ENCODE measurements at regions not wholly inside any gene's neighbourhood (a gene's known extent, or its start where the extent isn't known, plus 50 kb on each side); places are given as distances from the start of the nearest gene placed in this dataset.
"Not testable (repeated sequence)": the region's sequence is repeated elsewhere in the genome, so short reads cannot be mapped to it uniquely, and the experiment has no call there.

DNA sequence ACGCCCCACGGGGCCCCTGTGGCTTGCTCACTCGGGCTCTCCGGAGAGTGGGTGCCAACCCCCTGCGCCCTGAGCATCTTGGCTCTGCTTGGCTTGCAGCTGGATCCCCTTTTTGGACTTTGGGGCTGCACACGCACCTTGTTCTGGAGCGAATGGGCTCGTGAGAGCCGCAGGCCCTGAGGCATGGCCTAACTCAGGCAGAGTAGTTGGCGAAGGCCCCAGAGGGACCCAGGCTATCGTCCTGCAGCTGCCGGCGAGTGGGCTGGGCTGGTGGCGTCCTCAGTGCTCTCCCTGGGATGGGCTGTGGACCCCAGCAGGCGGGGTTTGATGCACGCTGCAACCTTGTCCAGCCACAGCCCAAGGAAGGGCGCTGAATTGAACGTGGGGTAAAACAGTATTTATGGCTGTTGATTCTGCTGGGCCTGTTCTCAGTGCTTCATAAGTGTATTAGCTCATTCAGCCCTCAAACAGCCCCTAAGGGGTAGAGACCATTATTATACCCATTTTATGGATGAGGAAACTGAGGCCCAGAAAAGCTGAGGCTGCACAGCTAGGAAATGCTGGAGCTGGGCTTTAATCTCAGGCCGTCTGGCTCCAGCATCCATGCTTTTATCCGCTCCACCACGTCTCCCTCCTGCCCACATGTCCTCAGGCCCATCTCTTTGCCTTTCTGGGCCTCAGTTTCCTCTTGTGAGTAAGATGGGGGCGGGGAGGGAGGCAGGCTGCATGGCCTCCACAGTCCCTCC is 171.2 kb upstream of the CIBAR2 start:
- Mint-ChIP-seq H3K27me3 (peaks cover 3% of the 10 kb centered on the region), H3K9me3 (ENCODE audit: low read depth) (no peaks in the 10 kb centered on the region), H3K36me3 (ENCODE audit: low read depth) (no peaks in the 10 kb centered on the region), H3K4me3 (no peak overlapping the region), H3K27ac (no peak overlapping the region), H3K4me1 (no peaks in the 10 kb centered on the region)
- ATAC-seq (no peak), DNase-seq (no peak)
- intact Hi-C loops (cut with DNase I, micrococcal nuclease): no loop called here
- POLR2A ChIA-PET: no interaction called here
- CTCF ChIA-PET: no interaction called here

DNA sequence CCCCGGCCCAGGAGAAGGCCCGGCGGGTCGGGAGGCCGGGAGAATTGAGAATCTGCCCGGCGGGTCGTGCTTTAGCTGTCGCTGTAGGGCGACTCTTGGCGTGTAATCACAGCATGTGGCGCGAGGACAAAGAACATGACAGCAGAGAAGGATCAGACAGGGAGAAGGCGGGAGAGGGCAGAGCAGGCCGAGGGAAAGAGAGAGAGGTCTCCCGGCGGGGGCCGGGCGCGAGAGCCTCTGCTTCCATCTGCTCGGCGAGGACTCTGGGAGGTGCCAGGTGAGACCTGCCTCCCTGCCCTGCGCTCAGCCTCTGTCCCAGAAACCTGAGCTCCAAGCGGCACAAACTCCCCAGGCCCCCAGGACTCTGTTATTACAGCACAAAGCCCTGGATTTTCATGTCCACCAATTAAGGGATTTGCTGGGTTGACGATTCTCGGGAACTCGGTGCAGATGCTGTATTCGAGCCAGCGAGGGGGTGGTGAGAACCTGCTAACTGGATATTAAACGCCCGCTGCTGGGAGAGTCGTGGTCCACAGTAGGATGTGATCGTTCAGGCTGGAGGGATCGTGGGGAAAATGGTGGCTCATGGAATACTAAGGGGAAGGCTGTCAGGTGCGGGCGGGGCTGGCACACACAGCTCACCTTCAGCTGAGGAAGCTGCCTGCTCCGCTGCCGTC is 172.0 kb upstream of the CIBAR2 start:
- ATAC-seq: no peak
- CTCF ChIA-PET: interaction anchor here (1.1 to 1.6 kb wide), 3 partner anchors 9 to 13 kb away, joined by 3 to 6 read pairs (median 3); no protein-coding TSS in a partner anchor
- H3K9me3 Mint-ChIP-seq (ENCODE audit: low read depth): no peaks in the 10 kb centered on the region

DNA sequence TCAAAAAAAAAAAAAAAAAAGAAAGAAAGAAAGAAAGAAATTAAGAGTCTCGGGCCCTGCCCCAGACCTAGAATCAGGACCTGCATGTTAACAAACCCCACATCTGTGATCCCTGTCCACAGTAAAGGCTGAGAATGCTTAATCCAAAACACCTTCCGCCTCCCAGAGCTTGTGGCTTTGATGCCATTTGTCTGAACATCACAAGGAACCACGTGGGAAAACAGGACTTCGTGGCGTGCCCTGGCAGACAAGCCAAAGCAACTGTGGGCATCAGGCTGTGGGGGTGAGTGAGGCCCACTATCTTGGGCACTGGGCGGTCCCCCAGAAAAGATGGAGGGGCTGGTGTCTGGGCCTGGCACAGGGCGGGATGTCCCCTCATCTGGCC is 173.4 kb upstream of the CIBAR2 start:
- Mint-ChIP-seq H3K36me3 (ENCODE audit: low read depth) (no peaks in the 10 kb centered on the region), H3K27ac (no peak overlapping the region), H3K9me3 (ENCODE audit: low read depth) (no peaks in the 10 kb centered on the region), H3K27me3 (peaks cover 3% of the 10 kb centered on the region), H3K4me1 (no peaks in the 10 kb centered on the region), H3K4me3 (no peak overlapping the region)
- intact Hi-C loops (cut with DNase I, micrococcal nuclease): no loop called here
- ChIA-PET CTCF (interaction anchor here (0.6 to 1.6 kb wide), 4 partner anchors 10 to 40 kb away, joined by 3 to 6 read pairs (median 3); no protein-coding TSS in a partner anchor), POLR2A (no interaction called here)
- DNase-seq: no peak
- ATAC-seq: no peak

More for the DNA sequence above, 172.0 kb upstream of the CIBAR2 start:
- no peak overlapping the region for H3K27ac Mint-ChIP-seq
- intact Hi-C loops (cut with DNase I, micrococcal nuclease): no loop called here
- H3K4me1 Mint-ChIP-seq: no peaks in the 10 kb centered on the region
- no peak overlapping the region for H3K4me3 Mint-ChIP-seq
- no peaks in the 10 kb centered on the region for H3K36me3 Mint-ChIP-seq (ENCODE audit: low read depth)
- no peak for DNase-seq
- POLR2A ChIA-PET: no interaction called here
- peaks cover 3% of the 10 kb centered on the region for H3K27me3 Mint-ChIP-seq

DNA sequence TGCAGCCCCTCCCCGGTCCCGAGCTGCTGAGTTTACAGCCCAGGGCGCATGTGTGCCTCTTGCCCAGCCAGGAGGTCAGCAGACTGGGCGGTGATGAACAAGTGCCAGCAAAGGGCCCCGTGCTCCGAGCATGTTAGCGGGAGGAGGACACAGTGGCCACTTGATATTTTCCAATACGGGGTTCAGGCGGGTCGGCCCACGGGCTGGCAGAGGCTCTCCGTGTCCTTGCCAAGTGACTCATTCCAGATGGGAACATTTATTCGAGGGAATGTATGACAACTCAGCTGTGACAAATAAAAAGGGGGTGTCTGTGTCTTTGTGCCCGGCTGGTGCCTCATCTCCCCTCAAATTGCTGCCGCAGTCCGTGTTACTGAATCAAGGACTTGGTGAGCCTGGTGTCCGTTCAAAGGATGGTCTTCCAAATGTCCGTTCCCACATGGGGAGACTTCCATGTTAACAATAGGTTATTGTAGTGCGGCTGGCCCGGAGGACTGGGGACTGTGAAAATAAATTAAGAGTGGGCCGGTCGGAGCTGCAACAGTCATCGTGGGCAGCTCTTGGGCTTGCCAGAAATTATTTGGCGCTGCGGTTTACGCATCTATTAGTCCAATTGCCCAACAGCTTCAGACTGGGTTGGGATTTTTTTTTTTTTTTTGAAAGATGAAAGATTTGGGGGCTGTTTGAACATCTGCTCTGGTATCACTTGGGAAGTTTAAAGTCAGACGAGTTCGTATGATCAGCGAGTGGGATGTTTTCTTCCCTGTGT is 174.0 kb upstream of the CIBAR2 start:
- no peak for DNase-seq
- H3K27me3 Mint-ChIP-seq: peaks cover 3% of the 10 kb centered on the region
- ChIA-PET POLR2A (no interaction called here), CTCF (interaction anchor here (0.7 to 1.6 kb wide), 2 partner anchors 10 to 154 kb away, joined by 3 to 6 read pairs; no protein-coding TSS in a partner anchor)
- ATAC-seq: no peak
- no peaks in the 10 kb centered on the region for H3K36me3 Mint-ChIP-seq (ENCODE audit: low read depth)
- intact Hi-C loops (cut with DNase I, micrococcal nuclease): no loop called here
- no peak overlapping the region for H3K27ac Mint-ChIP-seq
- H3K4me1 Mint-ChIP-seq: no peaks in the 10 kb centered on the region
- no peak overlapping the region for H3K4me3 Mint-ChIP-seq
- H3K9me3 Mint-ChIP-seq (ENCODE audit: low read depth): no peaks in the 10 kb centered on the region

DNA sequence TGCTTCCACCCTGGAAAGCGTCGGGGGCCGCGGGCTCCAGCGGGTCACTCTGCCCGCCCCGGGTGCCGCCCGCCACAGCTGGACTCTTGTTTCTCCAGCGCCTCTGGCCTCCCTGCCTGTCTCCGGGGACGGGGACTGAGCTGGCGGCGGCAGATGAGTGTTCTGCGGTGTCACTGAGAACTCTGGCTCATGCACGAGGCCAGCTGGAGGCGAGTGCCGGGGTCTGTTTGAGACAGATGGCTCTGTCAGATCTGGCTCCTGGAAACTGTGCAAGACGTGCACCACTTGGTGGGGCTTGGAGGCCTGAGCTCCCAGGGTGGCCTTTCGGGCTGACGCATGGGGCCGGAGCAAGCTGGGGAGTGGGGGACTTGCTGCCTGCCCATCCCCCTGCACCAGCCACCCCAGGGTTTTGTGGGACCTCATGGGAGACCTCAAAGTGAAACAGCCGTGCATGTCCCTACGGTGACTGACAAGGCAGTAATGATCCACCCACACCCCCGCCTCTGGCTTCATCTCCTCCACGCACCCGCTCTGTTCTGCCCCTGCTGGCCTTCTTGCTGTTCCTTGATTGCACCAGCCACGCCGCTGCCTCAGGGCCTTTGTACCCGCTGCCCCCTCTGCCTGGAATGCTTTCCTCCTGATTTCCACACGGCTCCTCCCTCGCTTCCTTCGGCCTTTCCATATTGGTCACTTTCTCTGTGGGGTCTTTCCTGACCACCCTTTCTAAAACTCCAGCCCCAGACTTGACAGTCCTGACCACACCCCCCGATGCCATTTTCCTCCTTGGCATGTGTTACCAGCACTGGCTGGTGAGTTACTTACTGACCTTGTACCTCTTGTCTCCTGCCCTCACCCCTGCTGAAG is 174.9 kb upstream of the CIBAR2 start:
- ATAC-seq (no peak), DNase-seq (no peak)
- H3K27me3 Mint-ChIP-seq: peaks cover 3% of the 10 kb centered on the region
- POLR2A ChIA-PET: no interaction called here
- intact Hi-C loops (cut with DNase I, micrococcal nuclease): no loop called here
- no peak overlapping the region for H3K4me3 Mint-ChIP-seq
- CTCF ChIA-PET: interaction anchor here (0.8 kb wide), 1 partner anchor 15 kb away, joined by 3 read pairs; no protein-coding TSS in a partner anchor
- H3K4me1 Mint-ChIP-seq: no peaks in the 10 kb centered on the region
- no peaks in the 10 kb centered on the region for H3K9me3 Mint-ChIP-seq (ENCODE audit: low read depth)
- H3K36me3 Mint-ChIP-seq (ENCODE audit: low read depth): no peaks in the 10 kb centered on the region
- no peak overlapping the region for H3K27ac Mint-ChIP-seq

DNA sequence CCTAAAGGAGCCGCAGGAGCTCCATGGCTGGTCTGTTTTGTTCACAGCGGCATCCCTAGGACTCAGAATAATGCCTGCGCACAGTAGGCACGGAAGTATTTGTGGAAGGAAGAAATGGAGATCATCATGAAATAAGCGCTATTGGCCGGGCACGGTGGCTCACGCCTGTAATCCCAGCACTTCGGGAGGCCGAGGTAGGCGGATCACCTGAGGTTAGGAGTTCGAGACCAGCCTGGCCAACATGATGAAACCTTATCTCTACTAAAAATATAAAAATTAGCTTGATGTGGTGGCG is 175.5 kb upstream of the CIBAR2 start:
- POLR2A ChIA-PET; H3K27me3 Mint-ChIP-seq; ATAC-seq; H3K27ac Mint-ChIP-seq; intact Hi-C loops (cut with DNase I, micrococcal nuclease); DNase-seq; H3K36me3 Mint-ChIP-seq (ENCODE audit: low read depth); H3K9me3 Mint-ChIP-seq (ENCODE audit: low read depth); H3K4me1 Mint-ChIP-seq; H3K4me3 Mint-ChIP-seq: not testable (repeated sequence)
- CTCF ChIA-PET: interaction anchor here (0.8 kb wide), 1 partner anchor 14 kb away, joined by 3 read pairs; no protein-coding TSS in a partner anchor

GRCh38 chr16:85288341-85288868 is 176.1 kb upstream of the CIBAR2 start:
- no peaks in the 10 kb centered on the region for H3K9me3 Mint-ChIP-seq (ENCODE audit: low read depth)
- intact Hi-C loops (cut with DNase I, micrococcal nuclease): no loop called here
- no peak for DNase-seq
- H3K4me3 Mint-ChIP-seq: no peak overlapping the region
- no peaks in the 10 kb centered on the region for H3K4me1 Mint-ChIP-seq
- no peak for ATAC-seq
- CTCF ChIA-PET: interaction anchor here (0.8 kb wide), 1 partner anchor 14 kb away, joined by 3 read pairs; no protein-coding TSS in a partner anchor
- H3K36me3 Mint-ChIP-seq (ENCODE audit: low read depth): no peaks in the 10 kb centered on the region
- POLR2A ChIA-PET: no interaction called here
- peaks cover 3% of the 10 kb centered on the region for H3K27me3 Mint-ChIP-seq
- H3K27ac Mint-ChIP-seq: no peak overlapping the region

- ATAC-seq: no peak
- ChIA-PET POLR2A (no interaction called here), CTCF (no interaction called here)
- H3K27me3 Mint-ChIP-seq: peaks cover 3% of the 10 kb centered on the region
- H3K9me3 Mint-ChIP-seq (ENCODE audit: low read depth): no peaks in the 10 kb centered on the region
- no peak overlapping the region for H3K27ac Mint-ChIP-seq
- H3K4me1 Mint-ChIP-seq: no peaks in the 10 kb centered on the region
- no peak for DNase-seq
- intact Hi-C loops (cut with DNase I, micrococcal nuclease): no loop called here
- no peaks in the 10 kb centered on the region for H3K36me3 Mint-ChIP-seq (ENCODE audit: low read depth)
- no peak overlapping the region for H3K4me3 Mint-ChIP-seq
Observed at GRCh38 chr16:85288869-85289660, 176.8 kb upstream of the CIBAR2 start.

DNA sequence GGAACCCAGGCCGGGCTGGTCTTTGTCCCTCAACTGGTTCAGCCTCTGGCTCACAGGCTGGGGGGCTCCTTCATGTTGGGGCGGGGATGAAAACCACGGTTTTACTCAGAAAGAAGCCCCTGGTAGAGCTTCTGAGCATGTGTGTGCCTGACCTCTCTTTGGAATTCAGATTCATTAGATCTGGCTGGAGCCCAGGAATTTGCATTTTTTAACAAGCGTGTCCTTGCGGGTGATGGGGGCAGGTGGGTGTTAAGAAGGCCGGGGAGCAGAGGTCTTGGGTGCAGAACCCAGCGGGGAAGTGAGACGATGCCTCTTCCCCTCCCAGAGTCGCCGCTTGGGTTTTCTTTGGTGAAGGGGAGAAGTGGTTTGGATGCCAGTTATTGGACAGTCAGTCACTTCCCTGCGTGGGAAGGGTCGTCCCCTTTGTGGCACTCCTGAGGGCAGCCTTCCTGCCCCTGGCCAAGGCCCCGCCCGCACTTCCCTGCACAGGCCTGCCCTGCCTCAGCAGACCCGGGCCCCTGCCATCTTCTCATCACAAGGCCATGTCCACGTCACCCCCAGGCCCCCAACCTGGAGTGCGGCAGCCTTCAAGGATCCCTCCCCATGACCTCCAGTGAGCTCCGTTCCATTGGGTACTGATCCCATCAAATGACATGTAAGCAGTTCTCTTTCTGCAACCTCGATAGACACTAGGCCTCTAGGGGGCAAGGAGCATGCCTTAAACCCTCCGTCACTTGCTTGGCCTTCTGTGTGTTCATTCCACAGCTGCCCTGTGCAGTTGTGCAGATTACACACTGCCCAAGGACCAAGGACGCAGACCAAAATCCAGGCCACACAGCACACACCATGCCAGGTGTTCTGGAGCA is 177.7 kb upstream of the CIBAR2 start:
- H3K9me3 Mint-ChIP-seq (ENCODE audit: low read depth): no peaks in the 10 kb centered on the region
- no peak overlapping the region for H3K27ac Mint-ChIP-seq
- POLR2A ChIA-PET: no interaction called here
- H3K4me1 Mint-ChIP-seq: no peaks in the 10 kb centered on the region
- intact Hi-C loops (cut with DNase I, micrococcal nuclease): no loop called here
- DNase-seq (no peak), ATAC-seq (no peak)
- H3K36me3 Mint-ChIP-seq (ENCODE audit: low read depth): no peaks in the 10 kb centered on the region
- CTCF ChIA-PET: interaction anchor here (0.6 kb wide), 1 partner anchor 8 kb away, joined by 3 read pairs; no protein-coding TSS in a partner anchor
- H3K27me3 Mint-ChIP-seq: peaks cover 3% of the 10 kb centered on the region
- no peak overlapping the region for H3K4me3 Mint-ChIP-seq
